ENCODE measurements at regions not wholly inside any gene's neighbourhood (a gene's known extent, or its start where the extent isn't known, plus 50 kb on each side); places are given as distances from the start of the nearest gene placed in this dataset.

DNA sequence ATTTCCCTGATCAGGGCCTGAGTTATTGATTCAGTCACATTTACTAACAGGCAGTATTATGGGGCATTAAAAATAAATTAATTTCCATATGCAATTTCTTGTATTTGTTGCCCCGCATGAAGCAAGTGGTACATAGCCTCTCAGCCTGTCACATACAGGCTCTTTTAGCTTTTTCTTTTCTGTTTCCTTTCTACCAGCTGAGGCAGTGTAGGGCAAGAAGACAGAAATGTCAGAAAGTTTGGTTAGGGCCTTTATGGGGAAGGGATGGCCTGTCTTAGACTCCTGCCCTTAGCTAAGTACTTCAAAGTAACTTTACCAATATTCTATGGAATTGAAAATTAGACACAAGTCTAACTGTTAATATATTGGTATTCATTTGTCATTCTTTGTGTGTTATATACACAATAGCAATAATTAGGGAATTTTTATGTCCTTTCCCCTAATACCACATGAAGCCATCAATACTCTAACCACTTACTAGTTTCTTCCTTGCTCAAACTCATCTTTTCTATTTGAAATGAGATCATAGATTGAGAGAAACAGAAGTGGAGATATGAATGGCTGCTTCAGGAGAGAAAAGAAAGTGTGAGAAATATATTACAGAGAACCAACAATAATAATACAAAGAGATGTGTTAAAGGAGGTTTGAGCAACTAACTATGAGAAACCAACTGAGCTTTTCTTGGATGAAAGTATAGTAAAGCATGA, 669.6 kb downstream of the PCDH17 start:
- DNase-seq (ENCODE audit: low spot score) (no peak), ATAC-seq (peak; percentile 64; the same call in 1 of the 2 replicates)
- Mint-ChIP-seq H3K27ac (no peak overlapping the region), H3K9me3 (no peaks in the 10 kb centered on the region), H3K4me3 (no peak overlapping the region), H3K27me3 (ENCODE audit: low read depth) (no peaks in the 10 kb centered on the region), H3K4me1 (0 out of 2 replicates have a peak, but pooled peaks cover 3% of the 10 kb centered on the region), H3K36me3 (no peaks in the 10 kb centered on the region)
- POLR2A ChIA-PET = no interaction called here
- TF ChIP-seq, protein P1, sequence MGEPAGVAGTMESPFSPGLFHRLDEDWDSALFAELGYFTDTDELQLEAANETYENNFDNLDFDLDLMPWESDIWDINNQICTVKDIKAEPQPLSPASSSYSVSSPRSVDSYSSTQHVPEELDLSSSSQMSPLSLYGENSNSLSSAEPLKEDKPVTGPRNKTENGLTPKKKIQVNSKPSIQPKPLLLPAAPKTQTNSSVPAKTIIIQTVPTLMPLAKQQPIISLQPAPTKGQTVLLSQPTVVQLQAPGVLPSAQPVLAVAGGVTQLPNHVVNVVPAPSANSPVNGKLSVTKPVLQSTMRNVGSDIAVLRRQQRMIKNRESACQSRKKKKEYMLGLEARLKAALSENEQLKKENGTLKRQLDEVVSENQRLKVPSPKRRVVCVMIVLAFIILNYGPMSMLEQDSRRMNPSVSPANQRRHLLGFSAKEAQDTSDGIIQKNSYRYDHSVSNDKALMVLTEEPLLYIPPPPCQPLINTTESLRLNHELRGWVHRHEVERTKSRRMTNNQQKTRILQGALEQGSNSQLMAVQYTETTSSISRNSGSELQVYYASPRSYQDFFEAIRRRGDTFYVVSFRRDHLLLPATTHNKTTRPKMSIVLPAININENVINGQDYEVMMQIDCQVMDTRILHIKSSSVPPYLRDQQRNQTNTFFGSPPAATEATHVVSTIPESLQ (CRISPR knock-in tag; IDR thresholded peaks at IDR 0.05) = no peak
- TF ChIP-seq, protein P2, sequence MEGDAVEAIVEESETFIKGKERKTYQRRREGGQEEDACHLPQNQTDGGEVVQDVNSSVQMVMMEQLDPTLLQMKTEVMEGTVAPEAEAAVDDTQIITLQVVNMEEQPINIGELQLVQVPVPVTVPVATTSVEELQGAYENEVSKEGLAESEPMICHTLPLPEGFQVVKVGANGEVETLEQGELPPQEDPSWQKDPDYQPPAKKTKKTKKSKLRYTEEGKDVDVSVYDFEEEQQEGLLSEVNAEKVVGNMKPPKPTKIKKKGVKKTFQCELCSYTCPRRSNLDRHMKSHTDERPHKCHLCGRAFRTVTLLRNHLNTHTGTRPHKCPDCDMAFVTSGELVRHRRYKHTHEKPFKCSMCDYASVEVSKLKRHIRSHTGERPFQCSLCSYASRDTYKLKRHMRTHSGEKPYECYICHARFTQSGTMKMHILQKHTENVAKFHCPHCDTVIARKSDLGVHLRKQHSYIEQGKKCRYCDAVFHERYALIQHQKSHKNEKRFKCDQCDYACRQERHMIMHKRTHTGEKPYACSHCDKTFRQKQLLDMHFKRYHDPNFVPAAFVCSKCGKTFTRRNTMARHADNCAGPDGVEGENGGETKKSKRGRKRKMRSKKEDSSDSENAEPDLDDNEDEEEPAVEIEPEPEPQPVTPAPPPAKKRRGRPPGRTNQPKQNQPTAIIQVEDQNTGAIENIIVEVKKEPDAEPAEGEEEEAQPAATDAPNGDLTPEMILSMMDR (IDR thresholded peaks at IDR 0.05) = no peak
- TF ChIP-seq, protein P3, sequence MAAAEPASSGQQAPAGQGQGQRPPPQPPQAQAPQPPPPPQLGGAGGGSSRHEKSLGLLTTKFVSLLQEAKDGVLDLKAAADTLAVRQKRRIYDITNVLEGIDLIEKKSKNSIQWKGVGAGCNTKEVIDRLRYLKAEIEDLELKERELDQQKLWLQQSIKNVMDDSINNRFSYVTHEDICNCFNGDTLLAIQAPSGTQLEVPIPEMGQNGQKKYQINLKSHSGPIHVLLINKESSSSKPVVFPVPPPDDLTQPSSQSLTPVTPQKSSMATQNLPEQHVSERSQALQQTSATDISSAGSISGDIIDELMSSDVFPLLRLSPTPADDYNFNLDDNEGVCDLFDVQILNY (CRISPR knock-in tag; IDR thresholded peaks at IDR 0.05) = no peak
- TF ChIP-seq, protein P4, sequence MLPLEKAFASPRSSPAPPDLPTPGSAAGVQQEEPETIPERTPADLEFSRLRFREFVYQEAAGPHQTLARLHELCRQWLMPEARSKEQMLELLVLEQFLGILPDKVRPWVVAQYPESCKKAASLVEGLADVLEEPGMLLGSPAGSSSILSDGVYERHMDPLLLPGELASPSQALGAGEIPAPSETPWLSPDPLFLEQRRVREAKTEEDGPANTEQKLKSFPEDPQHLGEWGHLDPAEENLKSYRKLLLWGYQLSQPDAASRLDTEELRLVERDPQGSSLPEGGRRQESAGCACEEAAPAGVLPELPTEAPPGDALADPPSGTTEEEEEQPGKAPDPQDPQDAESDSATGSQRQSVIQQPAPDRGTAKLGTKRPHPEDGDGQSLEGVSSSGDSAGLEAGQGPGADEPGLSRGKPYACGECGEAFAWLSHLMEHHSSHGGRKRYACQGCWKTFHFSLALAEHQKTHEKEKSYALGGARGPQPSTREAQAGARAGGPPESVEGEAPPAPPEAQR (CRISPR knock-in tag; IDR thresholded peaks at IDR 0.05) = no peak
- TF ChIP-seq, protein P5, sequence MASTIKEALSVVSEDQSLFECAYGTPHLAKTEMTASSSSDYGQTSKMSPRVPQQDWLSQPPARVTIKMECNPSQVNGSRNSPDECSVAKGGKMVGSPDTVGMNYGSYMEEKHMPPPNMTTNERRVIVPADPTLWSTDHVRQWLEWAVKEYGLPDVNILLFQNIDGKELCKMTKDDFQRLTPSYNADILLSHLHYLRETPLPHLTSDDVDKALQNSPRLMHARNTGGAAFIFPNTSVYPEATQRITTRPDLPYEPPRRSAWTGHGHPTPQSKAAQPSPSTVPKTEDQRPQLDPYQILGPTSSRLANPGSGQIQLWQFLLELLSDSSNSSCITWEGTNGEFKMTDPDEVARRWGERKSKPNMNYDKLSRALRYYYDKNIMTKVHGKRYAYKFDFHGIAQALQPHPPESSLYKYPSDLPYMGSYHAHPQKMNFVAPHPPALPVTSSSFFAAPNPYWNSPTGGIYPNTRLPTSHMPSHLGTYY (CRISPR knock-in tag; IDR thresholded peaks at IDR 0.05) = no peak
- TF ChIP-seq ZNF671 (CRISPR knock-in tag; IDR thresholded peaks at IDR 0.05) (no peak), SP1 (CRISPR knock-in tag; conservative IDR thresholded peaks at IDR 0.05) (no peak), CREB1 (CRISPR knock-in tag; IDR thresholded peaks at IDR 0.05) (no peak), OVOL2 (CRISPR knock-in tag; IDR thresholded peaks at IDR 0.05; ENCODE audit: borderline replicate concordance) (no peak), ZNF138 (CRISPR knock-in tag; conservative IDR thresholded peaks at IDR 0.05) (no peak), FOXP1 (CRISPR knock-in tag; IDR thresholded peaks at IDR 0.05; ENCODE audit: borderline replicate concordance) (no peak), NFATC4 (CRISPR knock-in tag; IDR thresholded peaks at IDR 0.05) (no peak), FOXK1 (CRISPR knock-in tag; IDR thresholded peaks at IDR 0.05) (no peak), NFE2L1 (CRISPR knock-in tag; IDR thresholded peaks at IDR 0.05) (no peak), CBFB (CRISPR knock-in tag; IDR thresholded peaks at IDR 0.05; ENCODE audit: low read depth) (no peak), PRRX2 (CRISPR knock-in tag; IDR thresholded peaks at IDR 0.05) (no peak)
- TF ChIP-seq, protein P6, sequence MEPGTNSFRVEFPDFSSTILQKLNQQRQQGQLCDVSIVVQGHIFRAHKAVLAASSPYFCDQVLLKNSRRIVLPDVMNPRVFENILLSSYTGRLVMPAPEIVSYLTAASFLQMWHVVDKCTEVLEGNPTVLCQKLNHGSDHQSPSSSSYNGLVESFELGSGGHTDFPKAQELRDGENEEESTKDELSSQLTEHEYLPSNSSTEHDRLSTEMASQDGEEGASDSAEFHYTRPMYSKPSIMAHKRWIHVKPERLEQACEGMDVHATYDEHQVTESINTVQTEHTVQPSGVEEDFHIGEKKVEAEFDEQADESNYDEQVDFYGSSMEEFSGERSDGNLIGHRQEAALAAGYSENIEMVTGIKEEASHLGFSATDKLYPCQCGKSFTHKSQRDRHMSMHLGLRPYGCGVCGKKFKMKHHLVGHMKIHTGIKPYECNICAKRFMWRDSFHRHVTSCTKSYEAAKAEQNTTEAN (CRISPR knock-in tag; IDR thresholded peaks at IDR 0.05) = no peak
- CTCF ChIA-PET = no interaction called here

DNA sequence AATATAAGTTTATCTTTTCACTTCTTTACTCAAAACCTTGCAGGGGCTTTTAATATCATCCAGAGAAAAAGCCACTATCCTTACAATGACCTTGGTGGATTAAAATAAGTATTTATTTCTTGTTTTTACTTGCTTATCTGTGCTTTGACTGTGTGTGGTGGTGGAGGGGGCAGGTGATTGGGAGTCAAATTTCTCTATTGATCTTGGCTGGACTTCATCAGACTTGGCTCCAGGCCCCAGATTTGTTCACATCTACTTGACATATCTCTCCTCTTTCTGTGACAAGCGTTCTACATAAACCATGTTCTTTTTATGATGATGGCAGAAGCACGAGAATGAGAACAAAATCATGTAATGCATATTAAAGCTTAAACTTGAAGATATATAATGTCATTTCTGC, 670.8 kb downstream of the PCDH17 start:
- ATAC-seq = no peak
- no peaks in the 10 kb centered on the region for H3K36me3 Mint-ChIP-seq
- CTCF ChIA-PET = no interaction called here
- TF ChIP-seq ZNF263 (CRISPR knock-in tag; IDR thresholded peaks at IDR 0.05; ENCODE audit: low read depth) (no peak), TP53 (CRISPR knock-in tag; IDR thresholded peaks at IDR 0.05) (no peak), IRF2 (CRISPR knock-in tag; IDR thresholded peaks at IDR 0.05; ENCODE audit: borderline replicate concordance, low read depth) (no peak), SMAD3 (CRISPR knock-in tag; IDR thresholded peaks at IDR 0.05; ENCODE audit: borderline replicate concordance) (no peak), ZNF232 (CRISPR knock-in tag; IDR thresholded peaks at IDR 0.05) (no peak), ELF4 (CRISPR knock-in tag; IDR thresholded peaks at IDR 0.05; ENCODE audit: low read depth) (no peak)
- DNase-seq (ENCODE audit: low spot score) = no peak
- H3K27ac Mint-ChIP-seq = no peak overlapping the region
- H3K9me3 Mint-ChIP-seq = no peaks in the 10 kb centered on the region
- peaks cover 10% of the 10 kb centered on the region for H3K4me1 Mint-ChIP-seq
- POLR2A ChIA-PET = no interaction called here
- H3K4me3 Mint-ChIP-seq = no peak overlapping the region
- H3K27me3 Mint-ChIP-seq (ENCODE audit: low read depth) = no peaks in the 10 kb centered on the region

Measured in WTC11 (cell line).